Hematopoietic multipotent progenitor cell treated with erythropoietin and hydrocortisone succinate and interleukin-3 and kit ligand, for 15 days (in vitro differentiated cells): ENCODE measurements at regions not wholly inside any gene's neighbourhood (a gene's known extent, or its start where the extent isn't known, plus 50 kb on each side); places are given as distances from the start of the nearest gene placed in this dataset.
"Not testable (repeated sequence)": the region's sequence is repeated elsewhere in the genome, so short reads cannot be mapped to it uniquely, and the experiment has no call there.

Experiments
- DNase-seq: peaks from one replicate; pipeline ENCODE4 v3.0.0-alpha.2; 2015; ENCODE audit warnings: low spot score

- DNase-seq, result no peak
Measured at GRCh38 chr2:67777836-67778429, 284.9 kb downstream of the C1D start.

GRCh38 chr2:67780841-67781240 lies 282.0 kb downstream of the C1D start:
- not testable (repeated sequence) for DNase-seq

GRCh38 chr2:67782443-67782842 lies 280.4 kb downstream of the C1D start:
- DNase-seq, result no peak

- DNase-seq, result no peak
Measured at GRCh38 chr2:67783026-67783425, 279.8 kb downstream of the C1D start.

GRCh38 chr2:67790622-67791021 lies 272.2 kb downstream of the C1D start:
- DNase-seq, result no peak

- DNase-seq, result no peak
Measured at GRCh38 chr2:67792191-67792590, 270.6 kb downstream of the C1D start.

GRCh38 chr2:67792681-67793091 lies 270.1 kb downstream of the C1D start:
- no peak for DNase-seq

GRCh38 chr2:67797801-67798540 lies 264.8 kb downstream of the C1D start:
- no peak for DNase-seq

GRCh38 chr2:67798541-67799160 lies 264.2 kb downstream of the C1D start:
- DNase-seq, result no peak

GRCh38 chr2:67799886-67800285 lies 262.9 kb downstream of the C1D start:
- DNase-seq, result no peak

GRCh38 chr2:67802291-67802690 lies 260.5 kb downstream of the C1D start:
- no peak for DNase-seq

GRCh38 chr2:67802824-67803223 lies 260.0 kb downstream of the C1D start:
- no peak for DNase-seq

GRCh38 chr2:67806816-67807215 lies 256.0 kb downstream of the C1D start:
- no peak for DNase-seq

GRCh38 chr2:67808112-67808511 lies 254.7 kb downstream of the C1D start:
- no peak for DNase-seq

- no peak for DNase-seq
Measured at GRCh38 chr2:67812682-67813081, 250.1 kb downstream of the C1D start.

- DNase-seq, result no peak
Measured at GRCh38 chr2:67823726-67824125, 239.1 kb downstream of the C1D start.

GRCh38 chr2:67824186-67824585 lies 238.6 kb downstream of the C1D start:
- DNase-seq, result no peak

- no peak for DNase-seq
Measured at GRCh38 chr2:67825476-67825875, 237.3 kb downstream of the C1D start.

GRCh38 chr2:67828066-67828465 lies 234.7 kb downstream of the C1D start:
- no peak for DNase-seq

GRCh38 chr2:67829470-67829869 lies 233.3 kb downstream of the C1D start:
- DNase-seq, result no peak

GRCh38 chr2:67833632-67834031 lies 229.2 kb downstream of the C1D start:
- DNase-seq, result no peak

- DNase-seq, result no peak
Measured at GRCh38 chr2:67834482-67834881, 228.3 kb downstream of the C1D start.

GRCh38 chr2:67835266-67835665 lies 227.5 kb downstream of the C1D start:
- DNase-seq, result no peak

GRCh38 chr2:67836866-67837265 lies 225.9 kb downstream of the C1D start:
- DNase-seq, result no peak
